CD14-positive monocyte (primary cell): ENCODE measurements at regions not wholly inside any gene's neighbourhood (a gene's known extent, or its start where the extent isn't known, plus 50 kb on each side); places are given as distances from the start of the nearest gene placed in this dataset.

Experiments used
- DNase-seq, 3 donors: peaks; one replicate each; pipeline ENCODE4 v3.0.0-alpha.2; 2011 to 2022
- H2AFZ ChIP-seq: 2 replicates; pipeline ENCODE4 v1.6.0; 2012; ENCODE audit warnings: mild to moderate bottlenecking, low read depth, low read length, inconsistent platforms; ENCODE audit not compliant: insufficient read depth, poor library complexity, severe bottlenecking
- H3K27ac ChIP-seq, 2 donors: 1 replicate in 1 of 2; 2 replicates in 1 of 2; pipeline ENCODE4 v1.5.1; 2012 to 2013; ENCODE audit warnings: low read length in 2 of 2, control low read depth in 1 of 2, inconsistent platforms in 1 of 2, low read depth in 1 of 2, mild to moderate bottlenecking in 1 of 2
- H3K27me3 ChIP-seq, 2 donors: one replicate each; pipeline versions ENCODE4 v1.6.0 to v1.6.1; 2011 to 2013; ENCODE audit warnings: low read length in 2 of 2; ENCODE audit not compliant: control insufficient read depth in 2 of 2, insufficient read depth in 2 of 2
- H3K36me3 ChIP-seq, 2 donors: replicated peaks in 1 of 2; 1 replicate in 1 of 2; 2 replicates in 1 of 2; pipeline versions ENCODE4 v1.5.1 to v1.6.1; 2012 to 2013; ENCODE audit warnings: low read length in 2 of 2, control low read depth in 1 of 2, inconsistent platforms in 1 of 2, mild to moderate bottlenecking in 1 of 2; ENCODE audit not compliant: insufficient read depth in 2 of 2, control insufficient read depth in 1 of 2
- H3K4me1 ChIP-seq, 2 donors: 1 replicate in 1 of 2; 2 replicates in 1 of 2; pipeline versions ENCODE4 v1.5.1 to v1.6.1; 2012 to 2013; ENCODE audit warnings: low read length in 2 of 2, control low read depth in 1 of 2, inconsistent platforms in 1 of 2, mild to moderate bottlenecking in 1 of 2, moderate library complexity in 1 of 2; ENCODE audit not compliant: insufficient read depth in 2 of 2, control insufficient read depth in 1 of 2
- H3K4me2 ChIP-seq: replicated peaks from 2 replicates; pipeline ENCODE3; 2012; ENCODE audit warnings: low read length, moderate library complexity, mild to moderate bottlenecking; ENCODE audit not compliant: poor library complexity, severe bottlenecking; ENCODE audit errors: extremely low read depth
- H3K4me3 ChIP-seq, 3 experiments: fragments of 200-600 bp in 1 of 3; sonication (generic) in 1 of 3; replicated peaks in 1 of 3; 1 replicate in 2 of 3; 2 replicates in 1 of 3; pipeline ENCODE4 v1.5.1; 2011 to 2013; ENCODE audit warnings: low read length in 3 of 3, mild to moderate bottlenecking in 3 of 3, control low read depth in 2 of 3, low read depth in 2 of 3, inconsistent platforms in 1 of 3, moderate library complexity in 1 of 3
- H3K79me2 ChIP-seq: 2 replicates; pipeline ENCODE4 v1.6.0; 2012; ENCODE audit warnings: mild to moderate bottlenecking, control low read depth, inconsistent platforms, low read length, moderate library complexity; ENCODE audit not compliant: insufficient read depth
- H3K9ac ChIP-seq: 2 replicates; pipeline ENCODE4 v1.6.0; 2017; ENCODE audit warnings: low read length, mild to moderate bottlenecking; ENCODE audit not compliant: insufficient read depth, poor library complexity, severe bottlenecking
- H3K9me3 ChIP-seq, 2 donors: replicated peaks in 1 of 2; 1 replicate in 1 of 2; 2 replicates in 1 of 2; pipeline versions ENCODE4 v1.5.1 to v1.6.1; 2012 to 2013; ENCODE audit warnings: low read length in 2 of 2, control low read depth in 1 of 2; ENCODE audit not compliant: control insufficient read depth in 1 of 2, insufficient read depth in 1 of 2
- H4K20me1 ChIP-seq: 2 replicates; pipeline ENCODE4 v1.6.0; 2012; ENCODE audit warnings: mild to moderate bottlenecking, low read length, control low read depth, moderate library complexity; ENCODE audit not compliant: insufficient read depth
- H3K27ac Mint-ChIP-seq, 7 donors: one replicate each; pipeline ENCODE4 v1.8.0; 2020; ENCODE audit warnings: mild to moderate bottlenecking in 7 of 7, mixed read lengths in 7 of 7, moderate library complexity in 6 of 7, inconsistent platforms in 2 of 7
- H3K27me3 Mint-ChIP-seq, 3 donors: one replicate each; pipeline ENCODE4 v1.8.0; 2021 to 2022; ENCODE audit warnings: low read depth in 3 of 3, mild to moderate bottlenecking in 3 of 3, mixed read lengths in 3 of 3, moderate library complexity in 3 of 3, inconsistent platforms in 1 of 3
- H3K36me3 Mint-ChIP-seq, 2 donors: one replicate each; pipeline ENCODE4 v1.8.0; 2020; ENCODE audit warnings: mixed read lengths in 2 of 2, inconsistent platforms in 1 of 2, mild to moderate bottlenecking in 1 of 2
- H3K4me1 Mint-ChIP-seq: one replicate; pipeline ENCODE4 v1.8.0; 2020; ENCODE audit warnings: mild to moderate bottlenecking, mixed read lengths
- H3K4me3 Mint-ChIP-seq, 2 donors: one replicate each; pipeline ENCODE4 v1.8.0; 2020; ENCODE audit warnings: mild to moderate bottlenecking in 2 of 2, mixed read lengths in 2 of 2, moderate library complexity in 1 of 2
- H3K9me3 Mint-ChIP-seq, 7 donors: one replicate each; pipeline ENCODE4 v1.8.0; 2020 to 2022; ENCODE audit warnings: mixed read lengths in 7 of 7, mild to moderate bottlenecking in 6 of 7, moderate library complexity in 6 of 7, inconsistent platforms in 2 of 7
- CTCF ChIP-seq: fragments of 200-600 bp; IDR thresholded peaks from one replicate; pipeline ENCODE4 v1.8.0; 2022; ENCODE audit warnings: antibody characterized with exemption, mild to moderate bottlenecking
- WGBS: methylation state at CpG from one replicate; pipeline ENCODE4 v1.1.5; 2013; ENCODE audit warnings: missing lambda C conversion rate; ENCODE audit not compliant: insufficient coverage; 5-methylcytosine and 5-hydroxymethylcytosine counted together
- intact Hi-C, 2 donors: fragments of 100-400 bp; cut with micrococcal nuclease; formaldehyde crosslinking; loops; one replicate each; pipeline versions ENCODE4 v1.15.0 to v1.15.1; 2023

GRCh38 chr5:133786420-133786819, 174.1 kb upstream of the FSTL4 start:
- no peak for TF ChIP-seq CTCF
- no peak for DNase-seq
- H3K9me3 ChIP-seq, result peaks cover 0 to 6% of the 10 kb centered on the region in 2 donors
- no peak overlapping the region for H2AFZ ChIP-seq
- no peak overlapping the region for H3K4me3 Mint-ChIP-seq
- H3K36me3 ChIP-seq, result no peaks in the 10 kb centered on the region
- no peaks in the 10 kb centered on the region for H4K20me1 ChIP-seq
- no peaks in the 10 kb centered on the region for H3K4me1 Mint-ChIP-seq
- H3K27me3 ChIP-seq, result no peaks in the 10 kb centered on the region
- WGBS, result 93% methylated on average over 4 of the region's 4 CpGs
- no peak overlapping the region for H3K9ac ChIP-seq
- no peaks in the 10 kb centered on the region for H3K36me3 Mint-ChIP-seq
- intact Hi-C loops, result no loop called here
- no peak overlapping the region for H3K4me2 ChIP-seq
- H3K27ac ChIP-seq, result no peak overlapping the region
- no peak overlapping the region for H3K4me3 ChIP-seq
- H3K9me3 Mint-ChIP-seq, result peaks cover 0 to 9% (median 2%) of the 10 kb centered on the region in 7 donors
- peaks cover 7 to 10% (median 7%) of the 10 kb centered on the region in 3 donors for H3K27me3 Mint-ChIP-seq
- H3K79me2 ChIP-seq, result no peaks in the 10 kb centered on the region
- no peaks in the 10 kb centered on the region for H3K4me1 ChIP-seq
- no peak overlapping the region for H3K27ac Mint-ChIP-seq

GRCh38 chr5:133785182-133785581, 172.8 kb upstream of the FSTL4 start:
- Histone ChIP-seq H3K27ac (no peak overlapping the region), H4K20me1 (no peaks in the 10 kb centered on the region), H3K4me3 (no peak overlapping the region), H3K4me2 (no peak overlapping the region), H3K79me2 (no peaks in the 10 kb centered on the region), H3K27me3 (no peaks in the 10 kb centered on the region), H2AFZ (no peak overlapping the region), H3K4me1 (no peaks in the 10 kb centered on the region), H3K9me3 (peaks cover 0 to 6% of the 10 kb centered on the region in 2 donors), H3K9ac (no peak overlapping the region), H3K36me3 (no peaks in the 10 kb centered on the region)
- no peak for DNase-seq
- WGBS, result 86% methylated on average over 3 of the region's 3 CpGs
- Mint-ChIP-seq H3K27me3 (peaks cover 3 to 11% (median 3%) of the 10 kb centered on the region in 3 donors), H3K4me1 (no peaks in the 10 kb centered on the region), H3K27ac (no peak overlapping the region), H3K4me3 (no peak overlapping the region), H3K36me3 (no peaks in the 10 kb centered on the region), H3K9me3 (peaks cover 0 to 9% (median 2%) of the 10 kb centered on the region in 7 donors)
- no peak for TF ChIP-seq CTCF
- intact Hi-C loops, result no loop called here
